ENCODE measurements at regions not wholly inside any gene's neighbourhood (a gene's known extent, or its start where the extent isn't known, plus 50 kb on each side); places are given as distances from the start of the nearest gene placed in this dataset.
A peak's percentile ranks its signal among the peaks of the same experiment; 100 is the strongest.

DNA sequence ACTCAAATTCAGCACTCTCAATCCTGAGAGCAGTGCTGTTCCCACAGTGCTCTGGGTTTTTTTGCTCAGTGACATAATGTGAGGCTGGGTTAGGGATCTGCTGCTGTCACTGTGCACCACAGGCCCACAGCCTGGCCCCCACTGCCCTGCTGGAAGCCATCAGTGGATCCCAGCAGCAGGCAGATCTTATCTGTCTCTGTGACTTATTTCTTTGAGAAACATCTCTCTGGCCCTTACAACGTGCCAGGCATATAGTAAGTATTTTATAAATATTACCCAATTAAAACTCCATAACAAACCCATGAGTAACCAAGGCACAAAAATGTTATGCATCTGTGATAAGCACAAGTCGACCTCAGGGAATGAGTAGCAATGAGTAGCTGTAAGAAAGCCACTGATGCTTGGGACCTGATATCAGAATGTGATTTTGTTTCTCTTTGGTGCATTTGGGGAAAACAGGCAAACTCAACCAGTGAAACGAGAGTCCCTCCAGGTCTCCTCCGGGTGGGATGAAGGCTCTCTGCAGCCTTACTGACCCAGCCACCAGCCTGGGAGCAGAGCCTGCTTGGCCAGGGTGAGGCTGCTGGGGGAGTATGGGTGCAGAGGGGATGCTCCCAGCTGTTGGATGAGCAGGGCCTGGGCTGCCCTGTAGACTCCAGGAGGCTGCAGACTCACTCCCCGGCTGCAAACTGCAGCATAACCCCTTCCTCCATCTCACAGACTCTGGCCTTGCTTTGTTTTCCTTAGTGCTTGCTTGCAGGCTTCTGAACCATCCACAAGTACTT lies 172.7 kb upstream of the LNX1 start:
- DNase-seq (ENCODE audit: low read depth), result peak; percentile 90
- TF ChIP-seq, protein P1, sequence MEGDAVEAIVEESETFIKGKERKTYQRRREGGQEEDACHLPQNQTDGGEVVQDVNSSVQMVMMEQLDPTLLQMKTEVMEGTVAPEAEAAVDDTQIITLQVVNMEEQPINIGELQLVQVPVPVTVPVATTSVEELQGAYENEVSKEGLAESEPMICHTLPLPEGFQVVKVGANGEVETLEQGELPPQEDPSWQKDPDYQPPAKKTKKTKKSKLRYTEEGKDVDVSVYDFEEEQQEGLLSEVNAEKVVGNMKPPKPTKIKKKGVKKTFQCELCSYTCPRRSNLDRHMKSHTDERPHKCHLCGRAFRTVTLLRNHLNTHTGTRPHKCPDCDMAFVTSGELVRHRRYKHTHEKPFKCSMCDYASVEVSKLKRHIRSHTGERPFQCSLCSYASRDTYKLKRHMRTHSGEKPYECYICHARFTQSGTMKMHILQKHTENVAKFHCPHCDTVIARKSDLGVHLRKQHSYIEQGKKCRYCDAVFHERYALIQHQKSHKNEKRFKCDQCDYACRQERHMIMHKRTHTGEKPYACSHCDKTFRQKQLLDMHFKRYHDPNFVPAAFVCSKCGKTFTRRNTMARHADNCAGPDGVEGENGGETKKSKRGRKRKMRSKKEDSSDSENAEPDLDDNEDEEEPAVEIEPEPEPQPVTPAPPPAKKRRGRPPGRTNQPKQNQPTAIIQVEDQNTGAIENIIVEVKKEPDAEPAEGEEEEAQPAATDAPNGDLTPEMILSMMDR (IDR thresholded peaks at IDR 0.05; ENCODE audit: insufficient read depth, low read length), result no peak
- H3K4me3 ChIP-seq (ENCODE audit: low read depth, low read length), result peak overlapping the region; percentile 7

DNA sequence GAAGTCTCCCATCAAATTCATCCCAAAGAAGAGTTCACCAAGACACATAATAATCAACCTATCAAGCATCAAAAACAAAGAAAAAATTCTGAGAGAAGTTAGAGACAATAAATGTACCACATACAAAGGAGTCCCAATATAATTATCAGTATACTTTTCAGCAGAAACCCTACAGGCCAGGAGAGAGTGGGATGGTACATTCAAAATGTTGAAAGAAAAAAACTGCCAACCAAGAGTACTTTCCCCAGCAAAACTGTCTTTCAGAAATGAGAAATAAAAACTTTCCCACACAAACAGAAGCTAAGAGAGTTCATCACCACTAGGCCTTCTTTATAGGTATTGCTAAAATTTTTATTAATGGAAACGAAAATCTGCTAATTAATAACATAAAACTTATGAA lies 164.4 kb upstream of the LNX1 start:
- no peak overlapping the region for H3K4me3 ChIP-seq (ENCODE audit: low read depth, low read length)
- TF ChIP-seq, protein P1 (IDR thresholded peaks at IDR 0.05; ENCODE audit: insufficient read depth, low read length), result no peak
- DNase-seq (ENCODE audit: low read depth), result no peak

DNA sequence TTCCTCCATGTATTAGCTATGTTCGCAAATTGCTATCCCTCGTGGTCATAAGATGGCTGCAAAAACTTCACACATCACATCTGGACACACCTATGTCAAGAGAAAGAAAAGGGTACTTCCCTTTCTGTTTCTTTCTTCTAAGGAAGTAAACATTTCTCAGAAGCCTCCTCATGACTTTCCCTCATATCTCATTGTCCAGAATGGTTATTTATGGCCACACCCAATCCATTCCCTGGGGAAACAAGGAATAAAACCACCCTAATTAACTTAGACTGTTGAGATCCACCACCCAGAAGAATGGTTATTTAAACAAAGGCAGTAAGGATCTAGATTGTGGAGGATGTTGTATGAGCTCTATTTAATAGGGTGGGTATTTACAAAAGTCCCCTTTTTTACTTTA lies 160.8 kb upstream of the LNX1 start:
- TF ChIP-seq, protein P1 (IDR thresholded peaks at IDR 0.05; ENCODE audit: insufficient read depth, low read length), result no peak
- H3K4me3 ChIP-seq (ENCODE audit: low read depth, low read length), result no peak overlapping the region
- DNase-seq (ENCODE audit: low read depth), result no peak

DNA sequence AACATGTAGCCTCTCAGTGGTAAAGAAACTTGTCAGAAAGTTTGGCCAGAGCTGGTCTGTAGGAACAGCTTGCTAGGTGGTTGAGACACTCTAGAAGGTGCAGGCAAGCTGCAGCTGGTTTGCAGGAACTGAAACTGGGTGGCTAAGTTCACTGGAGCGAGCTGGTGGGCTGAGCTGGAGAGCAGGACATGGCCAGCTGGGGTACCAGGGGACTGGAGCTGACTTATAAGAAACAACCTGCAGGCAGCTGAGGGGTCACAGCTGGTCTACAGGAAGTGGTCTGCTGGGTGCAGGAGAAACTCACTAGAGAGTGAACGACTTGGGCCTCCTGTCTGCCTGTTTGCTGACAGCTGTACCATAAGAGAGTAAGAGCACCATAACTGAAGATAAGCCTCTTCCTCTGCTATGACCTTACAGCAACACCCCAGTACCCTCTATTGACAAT lies 157.1 kb upstream of the LNX1 start:
- TF ChIP-seq, protein P1 (IDR thresholded peaks at IDR 0.05; ENCODE audit: insufficient read depth, low read length), result no peak
- H3K4me3 ChIP-seq (ENCODE audit: low read depth, low read length), result no peak overlapping the region
- no peak for DNase-seq (ENCODE audit: low read depth)

DNA sequence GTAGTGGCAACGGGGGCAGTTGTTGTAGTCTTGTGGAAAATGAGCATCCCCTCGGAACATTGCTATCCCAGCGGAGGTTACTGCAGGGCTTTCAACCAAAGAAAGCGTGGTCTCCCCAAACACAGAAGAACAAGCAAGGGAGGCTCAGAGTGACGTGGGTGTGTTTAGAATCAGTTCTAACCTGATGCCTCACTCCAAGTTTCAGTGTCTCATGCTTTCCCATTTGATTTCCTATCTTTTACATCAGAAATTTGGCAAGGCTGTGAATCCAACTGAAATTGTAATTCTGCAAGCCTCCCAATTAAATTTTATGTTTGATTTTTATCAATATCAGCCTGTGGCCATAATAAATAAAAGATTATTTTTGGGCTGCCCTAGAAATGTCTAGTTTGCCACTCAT lies 156.1 kb upstream of the LNX1 start:
- no peak overlapping the region for H3K4me3 ChIP-seq (ENCODE audit: low read depth, low read length)
- TF ChIP-seq, protein P1 (IDR thresholded peaks at IDR 0.05; ENCODE audit: insufficient read depth, low read length), result no peak
- DNase-seq (ENCODE audit: low read depth), result peak; percentile 65

DNA sequence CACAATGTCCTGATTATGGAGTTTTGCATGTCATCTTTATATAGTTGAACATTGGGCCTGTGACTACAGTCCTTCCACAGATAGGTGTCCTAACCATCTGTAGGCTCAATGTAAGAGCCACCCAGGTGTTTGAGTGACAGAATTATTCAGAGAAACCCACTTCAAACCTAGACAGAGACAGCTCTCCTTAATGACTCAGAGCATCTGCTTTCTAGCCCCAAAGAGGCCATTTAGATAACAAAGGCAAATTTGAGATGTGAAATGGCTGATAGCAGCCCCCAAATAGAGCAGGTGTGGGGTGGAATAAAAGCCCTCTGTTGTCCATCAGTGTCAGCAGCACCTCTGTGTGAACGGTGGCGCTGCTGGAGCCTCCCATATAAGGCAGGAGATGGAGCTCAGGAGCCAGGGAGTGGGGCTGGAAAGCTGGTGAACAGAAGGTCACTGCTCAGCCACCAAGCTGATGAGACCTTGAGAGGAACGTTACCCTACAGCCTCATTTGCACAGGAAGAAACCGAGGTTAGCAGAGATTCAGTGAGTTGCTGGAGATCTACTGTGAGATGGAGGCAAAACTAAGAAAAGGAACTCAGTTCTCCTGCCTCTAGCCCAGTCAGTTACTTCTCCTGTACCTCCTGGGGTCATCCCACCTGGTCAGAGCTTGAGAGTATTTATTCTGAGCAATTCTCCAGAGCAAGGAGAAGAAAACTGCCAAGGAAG lies 153.3 kb upstream of the LNX1 start:
- no peak overlapping the region for H3K4me3 ChIP-seq (ENCODE audit: low read depth, low read length)
- DNase-seq (ENCODE audit: low read depth), result no peak

More for the DNA sequence above, 153.3 kb upstream of the LNX1 start:
- TF ChIP-seq, protein P1 (IDR thresholded peaks at IDR 0.05; ENCODE audit: insufficient read depth, low read length), result no peak

Data from fibroblast of the aortic adventitia (primary cell).